HEK293 (cell line): ENCODE measurements at regions not wholly inside any gene's neighbourhood (a gene's known extent, or its start where the extent isn't known, plus 50 kb on each side); places are given as distances from the start of the nearest gene placed in this dataset.

Experiments
- CTCF ChIA-PET: fragments of 350-600 bp; formaldehyde crosslinking; extraction: SDS; loops from one replicate; lab custom pipeline; 2021; ENCODE audit warnings: antibody characterized with exemption; lab: Yijun Ruan, JAX
- POLR2A ChIA-PET: fragments of 300-600 bp; formaldehyde crosslinking; extraction: SDS; loops from one replicate; lab custom pipeline; 2020; ENCODE audit warnings: antibody characterized with exemption, inconsistent platforms; lab: Yijun Ruan, JAX
- H3K27ac ChIP-seq: fragments of 200-500 bp; sonication (Bioruptor generic); 2 replicates; pipeline ENCODE4 v1.5.1; 2014; ENCODE audit warnings: low read depth, low read length, control low read depth, inconsistent platforms; ENCODE audit errors: extremely low read depth
- H3K36me3 ChIP-seq, 2 experiments: fragments of 200-500 bp in 1 of 2; sonication (Bioruptor generic) in 1 of 2; 1 replicate in 1 of 2; 2 replicates in 1 of 2; pipeline ENCODE4 v1.5.1; 2014 to 2017; ENCODE audit warnings: inconsistent platforms in 2 of 2, low read length in 2 of 2; ENCODE audit not compliant: control insufficient read depth in 2 of 2, insufficient read depth in 1 of 2
- H3K4me1 ChIP-seq: fragments of 200-500 bp; sonication (Bioruptor generic); 2 replicates; pipeline ENCODE4 v1.5.1; 2014; ENCODE audit warnings: mild to moderate bottlenecking, low read length, inconsistent platforms; ENCODE audit not compliant: control insufficient read depth, insufficient read depth
- H3K4me3 ChIP-seq: 2 replicates; pipeline ENCODE4 v1.5.1; 2011; ENCODE audit warnings: low read depth, mild to moderate bottlenecking, control low read depth, low read length, moderate library complexity
- H3K9me3 ChIP-seq: fragments of 200-500 bp; sonication (Bioruptor generic); 2 replicates; pipeline ENCODE4 v1.5.1; 2014; ENCODE audit warnings: low read depth, low read length, inconsistent platforms; ENCODE audit not compliant: control insufficient read depth, insufficient read depth
- GFI1B ChIP-seq: fragments of 450-650 bp; formaldehyde crosslinking; IDR thresholded peaks from 2 replicates; pipeline ENCODE4 v1.5.1; 2016; ENCODE audit warnings: missing biosample characterization, missing genetic modification characterization
- OVOL3 ChIP-seq: fragments of 450-650 bp; formaldehyde crosslinking; IDR thresholded peaks from 2 replicates; pipeline ENCODE4 v1.5.1; 2016; ENCODE audit warnings: missing biosample characterization, missing genetic modification characterization
- PBX3 ChIP-seq: sonication (generic); formaldehyde crosslinking; IDR thresholded peaks from 2 replicates; pipeline ENCODE4 v1.8.1; 2022; ENCODE audit warnings: mild to moderate bottlenecking, moderate library complexity, missing genetic modification reagents
- PRDM10 ChIP-seq: fragments of 450-650 bp; formaldehyde crosslinking; IDR thresholded peaks from 2 replicates; pipeline ENCODE4 v1.5.1; 2016; ENCODE audit warnings: missing biosample characterization, missing genetic modification characterization
- REST ChIP-seq: fragments of 450-650 bp; formaldehyde crosslinking; IDR thresholded peaks from 2 replicates; pipeline ENCODE4 v1.5.1; 2016; ENCODE audit warnings: missing biosample characterization, missing genetic modification characterization
- SP7 ChIP-seq: fragments of 450-650 bp; formaldehyde crosslinking; IDR thresholded peaks from 2 replicates; pipeline ENCODE4 v1.5.1; 2016; ENCODE audit warnings: missing biosample characterization, missing genetic modification characterization
- ZNF2 ChIP-seq: fragments of 450-650 bp; formaldehyde crosslinking; IDR thresholded peaks from 2 replicates; pipeline ENCODE4 v1.5.1; 2016; ENCODE audit warnings: missing biosample characterization, missing genetic modification characterization
- ZNF211 ChIP-seq: fragments of 450-650 bp; formaldehyde crosslinking; IDR thresholded peaks from 2 replicates; pipeline ENCODE4 v1.5.1; 2016; ENCODE audit warnings: low read depth, missing biosample characterization, missing genetic modification characterization
- ZNF26 ChIP-seq: fragments of 450-650 bp; formaldehyde crosslinking; IDR thresholded peaks from 2 replicates; pipeline ENCODE4 v1.5.1; 2016; ENCODE audit warnings: missing biosample characterization, missing genetic modification characterization
- ZNF280D ChIP-seq: fragments of 450-650 bp; formaldehyde crosslinking; IDR thresholded peaks from 2 replicates; pipeline ENCODE4 v1.5.1; 2016; ENCODE audit warnings: missing biosample characterization, missing genetic modification characterization
- ZNF426 ChIP-seq: fragments of 450-650 bp; formaldehyde crosslinking; IDR thresholded peaks from 2 replicates; pipeline ENCODE4 v1.5.1; 2017; ENCODE audit warnings: missing biosample characterization, missing genetic modification characterization, mild to moderate bottlenecking, inconsistent platforms, moderate library complexity
- ZNF510 ChIP-seq: fragments of 450-650 bp; formaldehyde crosslinking; IDR thresholded peaks from 2 replicates; pipeline ENCODE4 v1.5.1; 2018; ENCODE audit warnings: mild to moderate bottlenecking, missing genetic modification characterization, missing biosample characterization; ENCODE audit not compliant: insufficient replicate concordance
- ZNF548 ChIP-seq: fragments of 450-650 bp; formaldehyde crosslinking; IDR thresholded peaks from 2 replicates; pipeline ENCODE4 v1.5.1; 2016; ENCODE audit warnings: missing biosample characterization, missing genetic modification characterization
- ZNF621 ChIP-seq: fragments of 450-650 bp; formaldehyde crosslinking; IDR thresholded peaks from 2 replicates; pipeline ENCODE4 v1.5.1; 2017; ENCODE audit warnings: missing biosample characterization, missing genetic modification characterization
- ZNF677 ChIP-seq: fragments of 450-650 bp; IDR thresholded peaks from 2 replicates; pipeline ENCODE4 v1.5.0; 2018; ENCODE audit warnings: missing biosample characterization, mild to moderate bottlenecking, missing genetic modification characterization, moderate library complexity
- ZNF776 ChIP-seq: fragments of 450-650 bp; formaldehyde crosslinking; IDR thresholded peaks from 2 replicates; pipeline ENCODE4 v1.5.0; 2017; ENCODE audit warnings: missing biosample characterization, missing genetic modification characterization, borderline replicate concordance
- ZNF777 ChIP-seq: fragments of 450-650 bp; formaldehyde crosslinking; IDR thresholded peaks from 2 replicates; pipeline ENCODE4 v1.5.1; 2017; ENCODE audit warnings: missing biosample characterization, missing genetic modification characterization, borderline replicate concordance
- ZNF843 ChIP-seq: fragments of 450-650 bp; formaldehyde crosslinking; IDR thresholded peaks from 2 replicates; pipeline ENCODE4 v1.5.1; 2016; ENCODE audit warnings: missing biosample characterization, missing genetic modification characterization
- ZSCAN18 ChIP-seq: fragments of 450-650 bp; formaldehyde crosslinking; IDR thresholded peaks from 2 replicates; pipeline ENCODE4 v1.5.1; 2016; ENCODE audit warnings: missing biosample characterization, missing genetic modification characterization

GRCh38 chr1:198105185-198105584, 51.6 kb upstream of the NEK7 start:
- Histone ChIP-seq H3K4me1 (no peaks in the 10 kb centered on the region), H3K36me3 (no peaks in the 10 kb centered on the region), H3K4me3 (no peak overlapping the region)
- CTCF ChIA-PET = interaction anchor here (0.6 to 1.1 kb wide), 4 partner anchors 10 to 92 kb away, joined by 3 to 4 read pairs (median 3); no protein-coding TSS in a partner anchor
- TF ChIP-seq REST (tag by site-specific recombination) = no peak
- TF ChIP-seq ZNF548 (tag by site-specific recombination) = no peak
- no peak for TF ChIP-seq ZNF2
- TF ChIP-seq ZNF510 = no peak
- no peak for TF ChIP-seq ZNF843 (tag by site-specific recombination)
- TF ChIP-seq, all 188 proteins: peak for 0
- H3K9me3 ChIP-seq = no peaks in the 10 kb centered on the region
- no peak overlapping the region for H3K27ac ChIP-seq
- POLR2A ChIA-PET = no interaction called here

- Histone ChIP-seq H3K4me1 (no peaks in the 10 kb centered on the region), H3K36me3 (no peaks in the 10 kb centered on the region), H3K9me3 (no peaks in the 10 kb centered on the region), H3K4me3 (no peak overlapping the region), H3K27ac (no peak overlapping the region)
- ChIA-PET CTCF (interaction anchor here (0.6 to 1.1 kb wide), 2 partner anchors 11 to 14 kb away, joined by 3 read pairs; no protein-coding TSS in a partner anchor), POLR2A (no interaction called here)
- TF ChIP-seq ZNF26 (tag by site-specific recombination) (no peak), ZNF777 (no peak), ZNF677 (tag by site-specific recombination) (no peak), ZNF211 (tag by site-specific recombination) (no peak), PBX3 (CRISPR knock-in tag) (no peak), GFI1B (no peak), ZNF621 (tag by site-specific recombination) (no peak), ZSCAN18 (tag by site-specific recombination) (no peak), PRDM10 (tag by site-specific recombination) (no peak), SP7 (tag by site-specific recombination) (no peak), ZNF426 (tag by site-specific recombination) (no peak), ZNF280D (no peak), ZNF776 (no peak), OVOL3 (tag by site-specific recombination) (no peak)
These were observed 50.8 kb upstream of the NEK7 start for GRCh38 chr1:198106011-198106410.
